ENCODE measurements at regions not wholly inside any gene's neighbourhood (a gene's known extent, or its start where the extent isn't known, plus 50 kb on each side); places are given as distances from the start of the nearest gene placed in this dataset.

DNA sequence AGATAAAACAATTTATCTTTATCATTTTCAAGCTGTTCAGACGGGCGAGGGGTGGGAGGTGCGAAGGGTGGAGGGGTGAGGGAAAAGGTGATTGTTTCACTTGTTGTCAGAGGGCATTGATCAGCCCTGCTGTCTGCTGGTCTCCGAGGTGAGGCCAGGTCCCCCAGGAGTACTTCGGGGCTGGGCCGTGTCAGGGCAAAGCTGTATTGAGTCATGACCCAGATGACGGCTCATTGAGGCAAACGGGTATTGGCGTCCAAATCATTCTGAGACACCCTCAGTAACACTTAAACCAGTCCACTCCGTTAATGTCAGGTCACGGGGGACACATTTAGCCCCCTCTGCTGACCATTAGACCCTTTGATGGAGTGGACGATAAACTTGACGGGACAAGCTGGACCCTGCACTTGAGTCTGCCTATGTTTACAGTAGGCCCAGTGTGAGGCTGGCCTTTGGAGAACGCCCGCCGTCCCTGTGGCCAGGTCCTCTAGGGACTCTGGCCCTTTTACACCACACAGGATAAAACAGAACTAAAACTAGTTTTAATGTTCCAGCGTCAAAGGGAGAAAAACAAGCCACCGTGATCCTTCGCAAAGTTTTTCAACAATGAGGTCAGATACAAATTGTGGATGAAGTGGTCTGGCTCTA is 502.2 kb upstream of the ZFHX3 start:
- H3K27ac ChIP-seq (replicated peaks in 1 of 4): no peak overlapping the region
- H3K4me1 ChIP-seq: no peaks in the 10 kb centered on the region
- peaks cover 0 to 42% (median 0%) of the 10 kb centered on the region in 4 donors for H3K27me3 ChIP-seq
- intact Hi-C loops (cut with DNase I): no loop called here
- no peak for DNase-seq (ENCODE audit: extremely low spot score)
- H3K9me3 ChIP-seq: no peaks in the 10 kb centered on the region
- H3K36me3 ChIP-seq: no peaks in the 10 kb centered on the region
- no peak for TF ChIP-seq POLR2AphosphoS5 (IDR thresholded peaks at IDR 0.05)
- TF ChIP-seq, protein P1, sequence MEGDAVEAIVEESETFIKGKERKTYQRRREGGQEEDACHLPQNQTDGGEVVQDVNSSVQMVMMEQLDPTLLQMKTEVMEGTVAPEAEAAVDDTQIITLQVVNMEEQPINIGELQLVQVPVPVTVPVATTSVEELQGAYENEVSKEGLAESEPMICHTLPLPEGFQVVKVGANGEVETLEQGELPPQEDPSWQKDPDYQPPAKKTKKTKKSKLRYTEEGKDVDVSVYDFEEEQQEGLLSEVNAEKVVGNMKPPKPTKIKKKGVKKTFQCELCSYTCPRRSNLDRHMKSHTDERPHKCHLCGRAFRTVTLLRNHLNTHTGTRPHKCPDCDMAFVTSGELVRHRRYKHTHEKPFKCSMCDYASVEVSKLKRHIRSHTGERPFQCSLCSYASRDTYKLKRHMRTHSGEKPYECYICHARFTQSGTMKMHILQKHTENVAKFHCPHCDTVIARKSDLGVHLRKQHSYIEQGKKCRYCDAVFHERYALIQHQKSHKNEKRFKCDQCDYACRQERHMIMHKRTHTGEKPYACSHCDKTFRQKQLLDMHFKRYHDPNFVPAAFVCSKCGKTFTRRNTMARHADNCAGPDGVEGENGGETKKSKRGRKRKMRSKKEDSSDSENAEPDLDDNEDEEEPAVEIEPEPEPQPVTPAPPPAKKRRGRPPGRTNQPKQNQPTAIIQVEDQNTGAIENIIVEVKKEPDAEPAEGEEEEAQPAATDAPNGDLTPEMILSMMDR (IDR thresholded peaks at IDR 0.05): no peak
- no peak for TF ChIP-seq POLR2A (IDR thresholded peaks at IDR 0.05; ENCODE audit: low read depth)
- TF ChIP-seq EP300 (IDR thresholded peaks at IDR 0.05): no peak
- H3K4me3 ChIP-seq: no peak overlapping the region
- 83% methylated on average over 16 of the region's 19 CpGs for WGBS

DNA sequence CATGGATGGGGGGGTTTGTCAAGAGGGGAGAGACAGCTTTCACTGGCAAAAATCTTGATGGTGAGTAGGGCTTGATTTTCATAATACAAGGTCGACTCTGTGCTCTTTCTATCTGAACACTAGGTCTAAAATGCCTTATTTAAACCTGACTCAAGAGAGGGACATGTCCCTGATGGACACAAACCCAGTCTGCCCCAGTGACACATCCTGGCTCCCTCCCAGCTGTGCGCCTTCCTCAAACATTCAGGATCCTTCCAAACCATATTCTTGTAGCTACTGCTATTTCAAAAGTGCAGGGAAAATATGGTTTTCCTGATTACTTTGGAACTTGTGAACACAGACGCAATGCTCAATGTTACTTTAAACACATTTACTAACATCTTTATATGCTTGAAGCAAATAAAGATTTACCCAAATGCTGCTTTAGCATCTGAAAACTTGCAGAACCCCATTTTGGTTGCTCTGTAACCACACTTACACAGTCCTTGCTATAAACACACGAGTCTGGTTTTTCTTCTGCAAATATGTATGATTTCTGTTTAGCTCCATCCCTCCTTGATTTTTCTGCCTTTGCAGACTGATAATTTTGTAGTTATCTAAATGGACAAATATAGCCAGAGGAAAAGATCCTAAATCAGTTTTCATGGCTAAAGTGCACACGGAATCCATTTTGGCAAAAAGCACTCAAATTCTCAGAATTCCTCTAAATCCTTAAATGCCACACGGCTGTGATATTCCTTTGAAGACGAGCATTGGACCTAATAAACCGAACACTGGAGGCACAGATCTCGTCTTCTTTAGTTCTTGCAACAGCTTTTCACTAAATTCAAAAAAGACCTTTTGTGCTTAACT is 499.9 kb upstream of the ZFHX3 start:
- 68% methylated on average over 9 of the region's 9 CpGs for WGBS
- intact Hi-C loops (cut with DNase I): no loop called here
- TF ChIP-seq, protein P1 (IDR thresholded peaks at IDR 0.05): no peak
- TF ChIP-seq EP300 (IDR thresholded peaks at IDR 0.05): no peak
- TF ChIP-seq POLR2A (IDR thresholded peaks at IDR 0.05; ENCODE audit: low read depth): no peak
- no peak for TF ChIP-seq POLR2AphosphoS5 (IDR thresholded peaks at IDR 0.05)
- Histone ChIP-seq H3K27ac (replicated peaks in 1 of 4) (no peak overlapping the region), H3K4me3 (no peak overlapping the region), H3K27me3 (peaks cover 0 to 65% (median 0%) of the 10 kb centered on the region in 4 donors), H3K9me3 (no peaks in the 10 kb centered on the region), H3K36me3 (no peaks in the 10 kb centered on the region), H3K4me1 (no peaks in the 10 kb centered on the region)
- no peak for DNase-seq (ENCODE audit: extremely low spot score)

- H3K36me3 ChIP-seq: no peaks in the 10 kb centered on the region
- peaks cover 0 to 57% (median 0%) of the 10 kb centered on the region in 4 donors for H3K27me3 ChIP-seq
- no peak overlapping the region for H3K27ac ChIP-seq (replicated peaks in 1 of 4)
- WGBS: 37% methylated on average over 11 of the region's 11 CpGs
- H3K4me3 ChIP-seq: no peak overlapping the region
- DNase-seq (ENCODE audit: extremely low spot score): no peak
- H3K4me1 ChIP-seq: no peaks in the 10 kb centered on the region
- TF ChIP-seq POLR2A (IDR thresholded peaks at IDR 0.05; ENCODE audit: low read depth) (no peak), EP300 (IDR thresholded peaks at IDR 0.05) (no peak), POLR2AphosphoS5 (IDR thresholded peaks at IDR 0.05) (no peak)
- TF ChIP-seq, protein P1 (IDR thresholded peaks at IDR 0.05): no peak
- H3K9me3 ChIP-seq: no peaks in the 10 kb centered on the region
- intact Hi-C loops (cut with DNase I): no loop called here
Measured at GRCh38 chr16:73546341-73546845, 498.5 kb upstream of the ZFHX3 start.

DNA sequence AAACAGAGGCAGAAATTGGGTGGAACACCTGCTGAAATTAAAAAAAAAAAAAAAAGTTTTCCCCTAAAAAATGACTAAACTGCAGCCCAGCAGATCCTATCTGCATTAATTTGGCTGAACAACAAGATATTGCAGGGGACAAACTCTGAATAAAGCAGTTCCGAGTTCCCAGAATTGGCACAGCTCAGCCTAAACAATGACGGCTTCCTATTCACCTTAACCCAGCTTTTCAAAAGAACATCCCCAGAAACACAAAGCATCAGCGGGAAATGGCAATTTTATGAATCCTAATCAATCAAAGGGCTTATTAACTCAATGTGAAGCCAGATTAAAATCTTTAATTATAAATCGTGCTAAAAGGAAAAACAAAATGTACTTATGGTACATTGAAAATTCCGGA is 497.8 kb upstream of the ZFHX3 start:
- DNase-seq (ENCODE audit: extremely low spot score): no peak
- no peak overlapping the region for H3K4me3 ChIP-seq
- intact Hi-C loops (cut with DNase I): no loop called here
- no peaks in the 10 kb centered on the region for H3K9me3 ChIP-seq
- no peaks in the 10 kb centered on the region for H3K4me1 ChIP-seq
- no peaks in the 10 kb centered on the region for H3K36me3 ChIP-seq
- TF ChIP-seq POLR2AphosphoS5 (IDR thresholded peaks at IDR 0.05): no peak
- TF ChIP-seq, protein P1 (IDR thresholded peaks at IDR 0.05): no peak
- no peak for TF ChIP-seq EP300 (IDR thresholded peaks at IDR 0.05)
- TF ChIP-seq POLR2A (IDR thresholded peaks at IDR 0.05; ENCODE audit: low read depth): no peak
- 59% methylated on average over 5 of the region's 5 CpGs for WGBS
- H3K27me3 ChIP-seq: peaks cover 0 to 57% (median 0%) of the 10 kb centered on the region in 4 donors
- no peak overlapping the region for H3K27ac ChIP-seq (replicated peaks in 1 of 4)
